WTC11 (cell line): ENCODE measurements at regions not wholly inside any gene's neighbourhood (a gene's known extent, or its start where the extent isn't known, plus 50 kb on each side); places are given as distances from the start of the nearest gene placed in this dataset.
"Not testable (repeated sequence)": the region's sequence is repeated elsewhere in the genome, so short reads cannot be mapped to it uniquely, and the experiment has no call there.

ENCODE experiments used
- ATF1 ChIP-seq: sonication (generic); formaldehyde crosslinking; IDR thresholded peaks from 2 replicates; pipeline ENCODE4 v1.8.1; 2023; ENCODE audit warnings: mild to moderate bottlenecking, moderate library complexity, missing genetic modification reagents
- E2F1 ChIP-seq: sonication (generic); formaldehyde crosslinking; IDR thresholded peaks from 2 replicates; pipeline ENCODE4 v1.8.0; 2022; ENCODE audit warnings: mild to moderate bottlenecking, missing genetic modification reagents
- NR3C1 ChIP-seq: sonication (generic); formaldehyde crosslinking; conservative IDR thresholded peaks from 2 replicates; pipeline ENCODE4 v1.8.1; 2023; ENCODE audit warnings: low read depth, mild to moderate bottlenecking, missing genetic modification reagents
- TP53 ChIP-seq: sonication (generic); formaldehyde crosslinking; IDR thresholded peaks from 2 replicates; pipeline ENCODE4 v1.8.1; 2023; ENCODE audit warnings: mild to moderate bottlenecking, missing genetic modification reagents
- TF ChIP-seq, protein P1 (sequence below): fragments of 200-600 bp; IDR thresholded peaks from 2 replicates; pipeline ENCODE4 v1.8.0; 2022; ENCODE audit warnings: antibody characterized with exemption
- TF ChIP-seq, protein P2 (sequence below): sonication (generic); formaldehyde crosslinking; IDR thresholded peaks from 2 replicates; pipeline ENCODE4 v1.8.1; 2023; ENCODE audit warnings: mild to moderate bottlenecking, missing genetic modification reagents, moderate library complexity
- TF ChIP-seq, protein P3 (sequence below): fragments of 250-450 bp; sonication (Bioruptor Pico); IDR thresholded peaks from 2 replicates; pipeline ENCODE4 v1.8.0; 2021; ENCODE audit warnings: mild to moderate bottlenecking

GRCh38 chr3:145459681-145460080, 701.3 kb downstream of the PLOD2 start:
- TF ChIP-seq, protein P1, sequence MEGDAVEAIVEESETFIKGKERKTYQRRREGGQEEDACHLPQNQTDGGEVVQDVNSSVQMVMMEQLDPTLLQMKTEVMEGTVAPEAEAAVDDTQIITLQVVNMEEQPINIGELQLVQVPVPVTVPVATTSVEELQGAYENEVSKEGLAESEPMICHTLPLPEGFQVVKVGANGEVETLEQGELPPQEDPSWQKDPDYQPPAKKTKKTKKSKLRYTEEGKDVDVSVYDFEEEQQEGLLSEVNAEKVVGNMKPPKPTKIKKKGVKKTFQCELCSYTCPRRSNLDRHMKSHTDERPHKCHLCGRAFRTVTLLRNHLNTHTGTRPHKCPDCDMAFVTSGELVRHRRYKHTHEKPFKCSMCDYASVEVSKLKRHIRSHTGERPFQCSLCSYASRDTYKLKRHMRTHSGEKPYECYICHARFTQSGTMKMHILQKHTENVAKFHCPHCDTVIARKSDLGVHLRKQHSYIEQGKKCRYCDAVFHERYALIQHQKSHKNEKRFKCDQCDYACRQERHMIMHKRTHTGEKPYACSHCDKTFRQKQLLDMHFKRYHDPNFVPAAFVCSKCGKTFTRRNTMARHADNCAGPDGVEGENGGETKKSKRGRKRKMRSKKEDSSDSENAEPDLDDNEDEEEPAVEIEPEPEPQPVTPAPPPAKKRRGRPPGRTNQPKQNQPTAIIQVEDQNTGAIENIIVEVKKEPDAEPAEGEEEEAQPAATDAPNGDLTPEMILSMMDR: not testable (repeated sequence)
- TF ChIP-seq ATF1, E2F1, TP53, NR3C1 (CRISPR knock-in tag): not testable (repeated sequence)
- TF ChIP-seq, protein P2, sequence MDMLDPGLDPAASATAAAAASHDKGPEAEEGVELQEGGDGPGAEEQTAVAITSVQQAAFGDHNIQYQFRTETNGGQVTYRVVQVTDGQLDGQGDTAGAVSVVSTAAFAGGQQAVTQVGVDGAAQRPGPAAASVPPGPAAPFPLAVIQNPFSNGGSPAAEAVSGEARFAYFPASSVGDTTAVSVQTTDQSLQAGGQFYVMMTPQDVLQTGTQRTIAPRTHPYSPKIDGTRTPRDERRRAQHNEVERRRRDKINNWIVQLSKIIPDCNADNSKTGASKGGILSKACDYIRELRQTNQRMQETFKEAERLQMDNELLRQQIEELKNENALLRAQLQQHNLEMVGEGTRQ (CRISPR knock-in tag): not testable (repeated sequence)
- TF ChIP-seq, protein P3, sequence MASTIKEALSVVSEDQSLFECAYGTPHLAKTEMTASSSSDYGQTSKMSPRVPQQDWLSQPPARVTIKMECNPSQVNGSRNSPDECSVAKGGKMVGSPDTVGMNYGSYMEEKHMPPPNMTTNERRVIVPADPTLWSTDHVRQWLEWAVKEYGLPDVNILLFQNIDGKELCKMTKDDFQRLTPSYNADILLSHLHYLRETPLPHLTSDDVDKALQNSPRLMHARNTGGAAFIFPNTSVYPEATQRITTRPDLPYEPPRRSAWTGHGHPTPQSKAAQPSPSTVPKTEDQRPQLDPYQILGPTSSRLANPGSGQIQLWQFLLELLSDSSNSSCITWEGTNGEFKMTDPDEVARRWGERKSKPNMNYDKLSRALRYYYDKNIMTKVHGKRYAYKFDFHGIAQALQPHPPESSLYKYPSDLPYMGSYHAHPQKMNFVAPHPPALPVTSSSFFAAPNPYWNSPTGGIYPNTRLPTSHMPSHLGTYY (CRISPR knock-in tag): not testable (repeated sequence)
